ENCODE measurements at regions not wholly inside any gene's neighbourhood (a gene's known extent, or its start where the extent isn't known, plus 50 kb on each side); places are given as distances from the start of the nearest gene placed in this dataset.
A peak's percentile ranks its signal among the peaks of the same experiment; 100 is the strongest.

DNA sequence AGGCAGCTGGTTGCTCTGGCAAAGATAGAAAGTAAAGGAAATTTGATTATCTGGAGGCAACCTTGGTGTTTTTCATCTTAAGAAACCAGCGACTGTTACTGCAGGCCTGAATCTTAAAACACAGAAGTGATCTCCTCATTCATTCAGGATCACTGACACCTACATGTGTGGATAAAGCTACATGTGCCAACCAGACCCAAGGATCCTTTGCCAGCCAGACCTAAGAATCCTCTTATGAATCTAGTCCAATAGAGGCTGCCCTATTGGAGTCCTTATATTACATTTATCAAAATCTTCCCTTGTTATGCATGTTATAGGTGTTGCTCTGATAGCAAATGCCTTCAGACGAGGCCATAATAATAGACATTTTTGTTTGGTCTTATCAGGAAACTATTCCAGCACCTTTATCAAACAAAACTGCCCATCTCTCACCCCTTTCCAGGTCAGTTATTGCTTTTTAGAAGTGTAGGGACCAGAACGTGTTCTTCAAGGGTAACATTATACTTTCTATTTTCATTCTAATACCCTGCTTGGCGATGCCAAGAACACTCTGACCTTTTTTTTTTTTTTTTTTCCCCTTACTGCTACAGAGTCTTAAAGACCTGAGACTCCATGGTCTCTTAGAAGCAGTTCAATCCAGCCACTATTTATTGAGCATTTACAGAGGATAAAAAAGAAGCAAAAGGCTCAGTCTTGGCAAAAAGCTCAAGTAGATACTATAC, 175.5 kb upstream of the PTBP2 start:
- no peak overlapping the region for H3K9ac ChIP-seq (ENCODE audit: low read length in 5 of 5)
- H3K36me3 ChIP-seq (ENCODE audit: control insufficient read depth in 5 of 5, insufficient read depth in 5 of 5, low read length in 5 of 5), result no peaks in the 10 kb centered on the region
- H3K4me1 ChIP-seq (ENCODE audit: control insufficient read depth in 5 of 5, insufficient read depth in 5 of 5, low read length in 5 of 5), result no peaks in the 10 kb centered on the region
- H3K4me3 ChIP-seq (ENCODE audit: low read depth in 1 of 5, low read length in 5 of 5), result no peak overlapping the region
- H3K27me3 ChIP-seq (ENCODE audit: control insufficient read depth in 5 of 5, insufficient read depth in 4 of 5, low read length in 5 of 5), result no peaks in the 10 kb centered on the region
- H3K9me3 ChIP-seq (ENCODE audit: control insufficient read depth in 5 of 5, low read length in 5 of 5), result no peaks in the 10 kb centered on the region
- H3K27ac ChIP-seq (ENCODE audit: low read depth, low read length), result no peak overlapping the region

DNA sequence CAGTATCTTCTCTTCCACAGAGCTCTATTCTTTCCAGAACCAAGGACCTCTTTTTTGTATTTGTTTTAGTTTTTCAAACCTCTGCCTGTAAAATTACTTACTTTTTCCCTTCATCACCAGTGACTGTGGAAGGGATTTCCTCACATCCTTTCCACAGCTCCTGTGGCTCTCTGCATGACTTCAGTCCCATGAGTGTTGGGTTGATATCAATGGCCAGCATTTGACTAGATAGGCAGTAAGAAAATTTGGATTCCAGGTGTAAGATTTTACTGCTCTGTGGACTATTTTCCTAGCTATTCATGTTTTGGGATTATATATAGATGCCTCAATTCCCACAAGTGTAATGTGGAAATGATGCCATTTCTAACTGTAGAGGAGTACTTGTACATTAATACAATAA, 171.5 kb upstream of the PTBP2 start:
- H3K27me3 ChIP-seq (ENCODE audit: control insufficient read depth in 5 of 5, insufficient read depth in 4 of 5, low read length in 5 of 5), result no peaks in the 10 kb centered on the region
- no peak overlapping the region for H3K27ac ChIP-seq (ENCODE audit: low read depth, low read length)
- H3K36me3 ChIP-seq (ENCODE audit: control insufficient read depth in 5 of 5, insufficient read depth in 5 of 5, low read length in 5 of 5), result no peaks in the 10 kb centered on the region
- H3K4me3 ChIP-seq (ENCODE audit: low read depth in 1 of 5, low read length in 5 of 5), result no peak overlapping the region
- H3K4me1 ChIP-seq (ENCODE audit: control insufficient read depth in 5 of 5, insufficient read depth in 5 of 5, low read length in 5 of 5), result no peaks in the 10 kb centered on the region
- H3K9me3 ChIP-seq (ENCODE audit: control insufficient read depth in 5 of 5, low read length in 5 of 5), result no peaks in the 10 kb centered on the region
- H3K9ac ChIP-seq (ENCODE audit: low read length in 5 of 5), result no peak overlapping the region

DNA sequence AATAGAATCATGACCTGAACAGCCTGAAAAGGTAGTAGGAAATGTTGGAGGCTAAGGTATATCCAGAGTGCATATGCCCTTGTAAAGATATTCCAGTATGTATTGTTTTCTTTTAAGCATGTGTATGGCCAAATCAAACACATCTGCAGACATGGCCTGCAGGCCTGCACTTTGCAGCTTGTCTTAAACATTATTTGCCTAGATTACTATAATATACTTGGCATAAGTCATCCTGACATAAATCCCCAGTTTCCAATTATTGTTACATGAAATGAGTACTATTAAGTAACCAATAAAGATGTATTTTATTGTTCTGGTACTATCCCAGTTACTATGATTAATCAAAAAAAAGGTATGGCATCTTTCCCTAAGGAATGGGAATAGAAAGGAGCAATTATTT, 169.1 kb upstream of the PTBP2 start:
- no peaks in the 10 kb centered on the region for H3K27me3 ChIP-seq (ENCODE audit: control insufficient read depth in 5 of 5, insufficient read depth in 4 of 5, low read length in 5 of 5)
- no peak overlapping the region for H3K9ac ChIP-seq (ENCODE audit: low read length in 5 of 5)
- H3K4me1 ChIP-seq (ENCODE audit: control insufficient read depth in 5 of 5, insufficient read depth in 5 of 5, low read length in 5 of 5), result no peaks in the 10 kb centered on the region
- H3K4me3 ChIP-seq (ENCODE audit: low read depth in 1 of 5, low read length in 5 of 5), result no peak overlapping the region
- H3K27ac ChIP-seq (ENCODE audit: low read depth, low read length), result no peak overlapping the region
- no peaks in the 10 kb centered on the region for H3K9me3 ChIP-seq (ENCODE audit: control insufficient read depth in 5 of 5, low read length in 5 of 5)
- H3K36me3 ChIP-seq (ENCODE audit: control insufficient read depth in 5 of 5, insufficient read depth in 5 of 5, low read length in 5 of 5), result no peaks in the 10 kb centered on the region

DNA sequence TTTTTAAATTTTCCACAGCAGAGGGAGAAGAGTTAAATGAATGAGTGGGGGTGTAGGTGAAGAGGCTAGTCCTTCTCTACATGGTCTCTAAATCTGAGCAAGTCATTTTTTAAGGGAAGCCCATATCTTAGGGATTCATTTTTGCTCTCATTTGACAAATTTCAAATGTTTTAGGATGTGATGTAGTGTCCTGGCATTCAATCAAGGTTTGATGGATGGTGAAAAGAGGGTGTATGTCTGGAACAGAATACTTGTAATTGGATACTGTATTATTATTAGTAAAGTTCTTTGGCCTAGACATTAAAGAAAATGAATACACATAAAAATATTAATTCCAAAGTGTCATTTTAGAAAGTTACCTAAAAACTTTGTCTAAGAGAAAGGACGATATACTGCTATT, 167.8 kb upstream of the PTBP2 start:
- Histone ChIP-seq H3K9me3 (ENCODE audit: control insufficient read depth in 5 of 5, low read length in 5 of 5) (no peaks in the 10 kb centered on the region), H3K36me3 (ENCODE audit: control insufficient read depth in 5 of 5, insufficient read depth in 5 of 5, low read length in 5 of 5) (no peaks in the 10 kb centered on the region), H3K27ac (ENCODE audit: low read depth, low read length) (no peak overlapping the region), H3K9ac (ENCODE audit: low read length in 5 of 5) (no peak overlapping the region), H3K4me1 (ENCODE audit: control insufficient read depth in 5 of 5, insufficient read depth in 5 of 5, low read length in 5 of 5) (no peaks in the 10 kb centered on the region), H3K27me3 (ENCODE audit: control insufficient read depth in 5 of 5, insufficient read depth in 4 of 5, low read length in 5 of 5) (no peaks in the 10 kb centered on the region), H3K4me3 (ENCODE audit: low read depth in 1 of 5, low read length in 5 of 5) (no peak overlapping the region)

DNA sequence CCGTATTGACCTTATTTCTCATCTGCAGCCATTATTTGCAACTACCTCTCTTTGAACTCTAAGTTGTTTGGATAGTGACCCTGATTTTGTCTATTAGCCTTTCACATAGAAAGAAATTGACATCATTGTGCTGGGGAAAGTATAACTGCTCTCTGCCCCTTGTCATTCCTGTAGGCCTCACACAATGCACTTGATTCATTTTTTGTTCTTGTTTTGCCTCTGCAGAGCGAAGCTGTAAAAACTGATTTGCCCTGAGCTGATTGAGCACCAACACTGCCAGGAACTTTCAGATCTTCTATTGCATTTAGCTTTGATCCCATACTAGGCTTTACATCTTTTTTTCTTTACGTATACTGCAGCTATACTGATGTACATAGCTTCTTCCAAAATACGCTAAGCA, 167.2 kb upstream of the PTBP2 start:
- H3K9ac ChIP-seq (ENCODE audit: low read length in 5 of 5), result no peak overlapping the region
- peaks cover 0 to 3% (median 0%) of the 10 kb centered on the region in 5 donors for H3K4me1 ChIP-seq (ENCODE audit: control insufficient read depth in 5 of 5, insufficient read depth in 5 of 5, low read length in 5 of 5)
- no peaks in the 10 kb centered on the region for H3K27me3 ChIP-seq (ENCODE audit: control insufficient read depth in 5 of 5, insufficient read depth in 4 of 5, low read length in 5 of 5)
- no peaks in the 10 kb centered on the region for H3K36me3 ChIP-seq (ENCODE audit: control insufficient read depth in 5 of 5, insufficient read depth in 5 of 5, low read length in 5 of 5)
- H3K27ac ChIP-seq (ENCODE audit: low read depth, low read length), result no peak overlapping the region
- no peak overlapping the region for H3K4me3 ChIP-seq (ENCODE audit: low read depth in 1 of 5, low read length in 5 of 5)
- H3K9me3 ChIP-seq (ENCODE audit: control insufficient read depth in 5 of 5, low read length in 5 of 5), result no peaks in the 10 kb centered on the region

DNA sequence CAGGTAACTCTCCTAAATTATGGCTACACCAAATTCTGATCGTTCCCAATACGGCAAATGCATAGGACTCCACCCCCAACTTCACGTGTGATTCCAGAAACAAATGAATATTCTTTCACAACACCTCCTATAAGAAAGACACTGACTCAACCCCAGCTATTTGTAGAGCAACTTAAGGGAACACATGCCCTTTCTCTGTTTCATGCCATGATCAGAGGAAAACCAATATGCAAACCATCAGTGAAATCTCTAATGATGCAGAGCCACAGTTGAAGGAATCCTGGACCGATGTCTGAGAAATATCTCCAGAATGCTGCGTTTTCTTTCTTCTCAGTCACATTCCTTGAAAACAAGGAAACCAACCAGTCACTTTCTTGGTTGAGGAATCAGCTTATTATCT, 164.2 kb upstream of the PTBP2 start:
- Histone ChIP-seq H3K4me1 (ENCODE audit: control insufficient read depth in 5 of 5, insufficient read depth in 5 of 5, low read length in 5 of 5) (peaks cover 0 to 12% (median 0%) of the 10 kb centered on the region in 5 donors), H3K4me3 (ENCODE audit: low read depth in 1 of 5, low read length in 5 of 5) (no peak overlapping the region), H3K27ac (ENCODE audit: low read depth, low read length) (no peak overlapping the region), H3K36me3 (ENCODE audit: control insufficient read depth in 5 of 5, insufficient read depth in 5 of 5, low read length in 5 of 5) (no peaks in the 10 kb centered on the region), H3K27me3 (ENCODE audit: control insufficient read depth in 5 of 5, insufficient read depth in 4 of 5, low read length in 5 of 5) (no peaks in the 10 kb centered on the region), H3K9me3 (ENCODE audit: control insufficient read depth in 5 of 5, low read length in 5 of 5) (peaks cover 0 to 5% (median 3%) of the 10 kb centered on the region in 5 donors), H3K9ac (ENCODE audit: low read length in 5 of 5) (no peak overlapping the region)

DNA sequence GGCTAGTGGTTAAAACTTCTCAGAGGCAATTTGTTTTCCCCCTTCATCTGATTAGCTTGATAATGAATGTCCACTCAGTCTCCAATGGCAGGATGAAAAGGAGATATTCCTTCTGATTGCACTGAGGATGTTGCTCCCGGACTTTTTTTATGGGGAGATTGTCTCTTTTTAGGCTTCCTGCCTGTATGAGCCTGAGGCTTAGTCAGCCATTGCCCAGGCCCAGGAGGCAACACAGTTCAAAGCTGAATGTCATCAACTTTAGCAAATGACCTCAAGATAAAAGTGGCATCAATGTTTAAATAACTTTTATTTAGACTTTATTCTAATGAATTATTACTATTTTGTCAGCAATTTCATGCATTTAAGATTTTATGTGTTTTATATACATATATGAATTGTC, 162.9 kb upstream of the PTBP2 start:
- Histone ChIP-seq H3K9ac (ENCODE audit: low read length in 5 of 5) (no peak overlapping the region), H3K4me1 (ENCODE audit: control insufficient read depth in 5 of 5, insufficient read depth in 5 of 5, low read length in 5 of 5) (peaks cover 0 to 12% (median 0%) of the 10 kb centered on the region in 5 donors), H3K9me3 (ENCODE audit: control insufficient read depth in 5 of 5, low read length in 5 of 5) (peaks cover 0 to 5% (median 3%) of the 10 kb centered on the region in 5 donors), H3K27ac (ENCODE audit: low read depth, low read length) (no peak overlapping the region), H3K36me3 (ENCODE audit: control insufficient read depth in 5 of 5, insufficient read depth in 5 of 5, low read length in 5 of 5) (no peaks in the 10 kb centered on the region), H3K4me3 (ENCODE audit: low read depth in 1 of 5, low read length in 5 of 5) (no peak overlapping the region), H3K27me3 (ENCODE audit: control insufficient read depth in 5 of 5, insufficient read depth in 4 of 5, low read length in 5 of 5) (no peaks in the 10 kb centered on the region)

DNA sequence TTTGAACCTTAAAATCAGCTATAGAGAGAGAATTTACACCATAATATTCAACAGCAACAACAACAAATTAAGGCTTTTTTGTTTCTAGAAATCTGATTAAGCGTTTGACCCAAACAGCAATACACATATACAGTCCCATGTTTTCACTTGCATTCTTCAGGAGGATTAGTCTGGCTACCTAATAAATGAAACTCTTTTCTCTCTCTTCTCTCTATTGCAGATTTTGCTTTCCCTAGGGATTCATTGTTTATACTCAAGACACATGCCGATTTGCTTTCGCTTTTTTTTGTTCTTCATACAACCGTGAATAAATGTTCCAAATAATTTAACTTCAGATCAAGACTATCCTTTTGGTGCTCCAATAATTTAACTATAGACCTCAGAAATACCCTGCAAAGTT, 162.4 kb upstream of the PTBP2 start:
- H3K27ac ChIP-seq (ENCODE audit: low read depth, low read length), result no peak overlapping the region

DNA sequence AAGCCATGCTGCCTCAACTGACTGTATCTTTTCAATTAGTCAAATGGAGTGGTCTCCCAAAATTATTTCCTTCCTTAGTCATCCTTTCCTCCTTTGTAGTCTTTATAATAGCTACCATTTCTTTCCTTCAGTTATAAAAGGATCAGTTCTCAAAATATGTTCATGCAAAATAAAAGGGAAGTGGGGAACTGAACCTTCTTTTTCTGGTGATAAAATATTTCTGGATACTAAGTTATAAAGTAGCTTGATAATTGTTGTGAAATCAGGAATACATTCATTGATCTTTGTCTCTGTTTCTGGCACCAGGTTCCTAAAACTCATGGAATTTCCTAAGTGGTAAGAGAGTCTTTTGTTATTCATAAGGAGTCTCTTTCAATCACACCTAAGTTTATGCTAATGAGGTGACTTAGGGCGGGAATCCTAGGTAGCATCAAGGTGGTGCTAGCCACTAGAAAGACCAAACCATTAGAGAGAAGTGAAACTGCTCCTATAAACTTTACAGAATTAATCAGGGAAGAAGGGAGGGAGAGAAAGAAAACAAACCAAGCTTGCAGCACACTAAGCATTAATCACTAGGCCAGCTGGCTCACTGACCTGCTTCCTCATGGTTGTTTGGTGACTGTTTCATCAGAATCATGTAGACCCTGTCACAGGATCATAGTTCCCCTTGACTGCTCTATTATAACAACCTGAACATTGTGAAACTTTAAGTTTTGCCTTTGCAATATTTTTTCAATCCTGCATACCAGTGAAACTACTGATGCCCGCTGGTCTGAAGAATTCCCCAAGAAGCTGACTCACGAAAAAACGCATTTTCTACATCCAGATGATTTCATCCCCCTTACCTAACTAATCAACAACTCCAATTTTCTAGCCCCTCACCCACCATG, 161.6 kb upstream of the PTBP2 start:
- H3K9ac ChIP-seq (ENCODE audit: low read length in 5 of 5), result no peak overlapping the region
- H3K4me3 ChIP-seq (ENCODE audit: low read depth in 1 of 5, low read length in 5 of 5), result peak overlapping the region; percentile 6 to 46 (median 33)
- no peaks in the 10 kb centered on the region for H3K36me3 ChIP-seq (ENCODE audit: control insufficient read depth in 5 of 5, insufficient read depth in 5 of 5, low read length in 5 of 5)
- peaks cover 0 to 12% (median 0%) of the 10 kb centered on the region in 5 donors for H3K4me1 ChIP-seq (ENCODE audit: control insufficient read depth in 5 of 5, insufficient read depth in 5 of 5, low read length in 5 of 5)
- peaks cover 0 to 5% (median 3%) of the 10 kb centered on the region in 5 donors for H3K9me3 ChIP-seq (ENCODE audit: control insufficient read depth in 5 of 5, low read length in 5 of 5)
- H3K27ac ChIP-seq (ENCODE audit: low read depth, low read length), result no peak overlapping the region
- H3K27me3 ChIP-seq (ENCODE audit: control insufficient read depth in 5 of 5, insufficient read depth in 4 of 5, low read length in 5 of 5), result no peaks in the 10 kb centered on the region

More for the DNA sequence above, 162.4 kb upstream of the PTBP2 start:
- peaks cover 0 to 5% (median 3%) of the 10 kb centered on the region in 5 donors for H3K9me3 ChIP-seq (ENCODE audit: control insufficient read depth in 5 of 5, low read length in 5 of 5)
- H3K9ac ChIP-seq (ENCODE audit: low read length in 5 of 5), result no peak overlapping the region
- no peaks in the 10 kb centered on the region for H3K27me3 ChIP-seq (ENCODE audit: control insufficient read depth in 5 of 5, insufficient read depth in 4 of 5, low read length in 5 of 5)
- H3K4me1 ChIP-seq (ENCODE audit: control insufficient read depth in 5 of 5, insufficient read depth in 5 of 5, low read length in 5 of 5), result peaks cover 0 to 12% (median 0%) of the 10 kb centered on the region in 5 donors
- peak overlapping the region; percentile 6 to 46 (median 33) for H3K4me3 ChIP-seq (ENCODE audit: low read depth in 1 of 5, low read length in 5 of 5)
- H3K36me3 ChIP-seq (ENCODE audit: control insufficient read depth in 5 of 5, insufficient read depth in 5 of 5, low read length in 5 of 5), result no peaks in the 10 kb centered on the region

DNA sequence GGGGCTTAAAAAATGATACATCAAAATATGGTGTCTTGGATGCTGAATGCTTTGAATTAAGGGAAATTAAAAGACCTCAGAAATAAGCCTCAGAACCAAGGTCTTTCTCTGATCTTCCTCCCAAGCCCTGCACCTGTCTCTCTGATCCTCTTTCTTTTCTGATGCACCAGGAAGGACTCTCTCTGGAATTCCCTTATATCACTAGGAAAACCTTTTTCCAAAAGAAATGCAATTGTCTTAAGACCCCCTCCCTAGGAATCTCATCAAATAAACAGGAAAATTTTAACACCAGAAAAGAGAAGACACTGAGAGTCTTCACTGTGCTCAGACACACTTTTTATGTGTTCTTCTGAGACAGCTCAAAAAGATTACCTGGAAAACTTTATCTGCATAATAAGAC, 159.5 kb upstream of the PTBP2 start:
- H3K27ac ChIP-seq (ENCODE audit: low read depth, low read length), result no peak overlapping the region
- H3K9ac ChIP-seq (ENCODE audit: low read length in 5 of 5), result no peak overlapping the region
- peaks cover 0 to 5% (median 3%) of the 10 kb centered on the region in 5 donors for H3K9me3 ChIP-seq (ENCODE audit: control insufficient read depth in 5 of 5, low read length in 5 of 5)
- no peaks in the 10 kb centered on the region for H3K36me3 ChIP-seq (ENCODE audit: control insufficient read depth in 5 of 5, insufficient read depth in 5 of 5, low read length in 5 of 5)
- no peaks in the 10 kb centered on the region for H3K27me3 ChIP-seq (ENCODE audit: control insufficient read depth in 5 of 5, insufficient read depth in 4 of 5, low read length in 5 of 5)
- H3K4me1 ChIP-seq (ENCODE audit: control insufficient read depth in 5 of 5, insufficient read depth in 5 of 5, low read length in 5 of 5), result peaks cover 0 to 12% (median 0%) of the 10 kb centered on the region in 5 donors
- H3K4me3 ChIP-seq (ENCODE audit: low read depth in 1 of 5, low read length in 5 of 5), result no peak overlapping the region
